H1 (cell line): ENCODE measurements at regions not wholly inside any gene's neighbourhood (a gene's known extent, or its start where the extent isn't known, plus 50 kb on each side); places are given as distances from the start of the nearest gene placed in this dataset.

Experiments
- CTCF ChIA-PET: fragments of 300-600 bp; sonication (Branson Sonifier 250); formaldehyde crosslinking; loops from one replicate; lab custom pipeline; 2021; ENCODE audit not compliant: partially characterized antibody; lab: Charles Lee
- POLR2A ChIA-PET: fragments of 300-600 bp; sonication (Branson Sonifier 250); formaldehyde crosslinking; loops from one replicate; lab custom pipeline; 2021; ENCODE audit warnings: inconsistent platforms; ENCODE audit not compliant: partially characterized antibody; lab: Charles Lee
- DNase-seq, 2 experiments: peaks; one replicate each; pipeline versions ENCODE4 v3.0.0 to v3.0.0-alpha.2; 2010 to 2022; ENCODE audit warnings: low spot score in 2 of 2, low read depth in 1 of 2, mixed read lengths in 1 of 2
- FAIRE-seq: peaks from 2 replicates; lab custom pipeline; 2011; peaks lifted over from hg19 to GRCh38; lab: Jason Lieb, UNC
- H2AFZ ChIP-seq: 2 replicates; pipeline ENCODE4 v1.8.1; 2012; ENCODE audit warnings: low read length, inconsistent platforms
- H2AK5ac ChIP-seq: 2 replicates; pipeline ENCODE4 v1.6.1; 2013; ENCODE audit warnings: low read depth, low read length
- H2BK120ac ChIP-seq: replicated peaks from 2 replicates; pipeline ENCODE3; 2013; ENCODE audit warnings: low read depth, low read length, inconsistent platforms
- H2BK12ac ChIP-seq: 2 replicates; pipeline ENCODE4 v1.6.1; 2013; ENCODE audit warnings: low read depth, low read length
- H2BK15ac ChIP-seq: 2 replicates; pipeline ENCODE4 v1.6.1; 2013; ENCODE audit warnings: low read length
- H2BK20ac ChIP-seq: 2 replicates; pipeline ENCODE4 v1.6.1; 2013; ENCODE audit warnings: low read length
- H2BK5ac ChIP-seq: 2 replicates; pipeline ENCODE4 v1.6.1; 2013; ENCODE audit warnings: low read depth, low read length
- H3K14ac ChIP-seq: 2 replicates; pipeline ENCODE4 v1.6.1; 2013; ENCODE audit warnings: inconsistent platforms; ENCODE audit not compliant: insufficient read length
- H3K18ac ChIP-seq: 2 replicates; pipeline ENCODE4 v1.6.1; 2013; ENCODE audit warnings: low read length; ENCODE audit errors: extremely low read depth
- H3K23ac ChIP-seq: 2 replicates; pipeline ENCODE4 v1.6.1; 2013; ENCODE audit warnings: inconsistent platforms; ENCODE audit not compliant: insufficient read length
- H3K23me2 ChIP-seq: 2 replicates; pipeline ENCODE4 v1.6.1; 2013; ENCODE audit warnings: low read depth, low read length
- H3K27ac ChIP-seq: 2 replicates; pipeline ENCODE4 v1.6.1; 2011; ENCODE audit warnings: low read depth, low read length, inconsistent platforms
- H3K27me3 ChIP-seq, 4 experiments: replicated peaks in 1 of 4; 1 replicate in 1 of 4; 2 replicates in 3 of 4; pipeline versions ENCODE4 v1.6.1 to v1.8.1; 2011 to 2013; ENCODE audit warnings: low read length in 3 of 4, mild to moderate bottlenecking in 3 of 4, inconsistent platforms in 2 of 4, mixed read lengths in 2 of 4, moderate library complexity in 1 of 4; ENCODE audit not compliant: control insufficient read depth in 3 of 4, insufficient read depth in 3 of 4; ENCODE audit errors: extremely low read depth in 1 of 4
- H3K36me3 ChIP-seq, 4 experiments: 2 replicates each; pipeline versions ENCODE4 v1.6.1 to v1.8.1; 2011 to 2013; ENCODE audit warnings: mild to moderate bottlenecking in 4 of 4, low read length in 3 of 4, moderate library complexity in 2 of 4, control low read depth in 1 of 4, inconsistent platforms in 1 of 4; ENCODE audit not compliant: insufficient read depth in 4 of 4, control insufficient read depth in 2 of 4
- H3K4ac ChIP-seq: replicated peaks from 2 replicates; pipeline ENCODE3; 2013; ENCODE audit warnings: low read length, low read depth, mixed read lengths, inconsistent platforms; ENCODE audit not compliant: insufficient read length
- H3K4me1 ChIP-seq, 4 experiments: replicated peaks in 1 of 4; 1 replicate in 1 of 4; 2 replicates in 3 of 4; pipeline versions ENCODE4 v1.6.1 to v1.8.1; 2011 to 2013; ENCODE audit warnings: low read length in 3 of 4, inconsistent platforms in 2 of 4, mixed read lengths in 1 of 4; ENCODE audit not compliant: insufficient read depth in 4 of 4, control insufficient read depth in 3 of 4
- H3K4me2 ChIP-seq, 2 experiments: 2 replicates each; pipeline versions ENCODE4 v1.6.1 to v1.8.1; 2011 to 2013; ENCODE audit warnings: low read depth in 2 of 2, low read length in 2 of 2, control low read depth in 1 of 2, inconsistent platforms in 1 of 2, mild to moderate bottlenecking in 1 of 2; ENCODE audit not compliant: insufficient read depth in 1 of 2
- H3K4me3 ChIP-seq, 4 experiments: fragments of 200-600, 300-600 bp in 1 of 4; sonication (generic), shearing (Covaris generic), sonication (Bioruptor Twin) in 1 of 4; 2 replicates each; pipeline versions ENCODE4 v1.5.1 to v1.8.1; 2011 to 2016; ENCODE audit warnings: low read length in 4 of 4, low read depth in 3 of 4, control low read depth in 2 of 4, inconsistent platforms in 2 of 4, mild to moderate bottlenecking in 2 of 4, mixed read lengths in 1 of 4, moderate library complexity in 1 of 4; ENCODE audit not compliant: insufficient read depth in 2 of 4; ENCODE audit errors: extremely low read depth in 1 of 4
- H3K56ac ChIP-seq: replicated peaks from 2 replicates; pipeline ENCODE3; 2013; ENCODE audit warnings: low read depth, mild to moderate bottlenecking, mixed read lengths, low read length, inconsistent platforms; ENCODE audit not compliant: insufficient read length
- H3K79me1 ChIP-seq: 2 replicates; pipeline ENCODE4 v1.6.1; 2013; ENCODE audit warnings: low read depth, low read length, control low read depth
- H3K79me2 ChIP-seq, 2 experiments: 2 replicates each; pipeline versions ENCODE4 v1.6.1 to v1.8.1; 2012 to 2013; ENCODE audit warnings: low read length in 2 of 2, mild to moderate bottlenecking in 2 of 2, inconsistent platforms in 1 of 2; ENCODE audit not compliant: insufficient read depth in 2 of 2, control insufficient read depth in 1 of 2
- H3K9ac ChIP-seq, 4 experiments: replicated peaks in 1 of 4; 1 replicate in 1 of 4; 2 replicates in 3 of 4; pipeline versions ENCODE4 v1.6.1 to v1.8.1; 2011 to 2013; ENCODE audit warnings: low read depth in 3 of 4, low read length in 3 of 4, control low read depth in 2 of 4, mild to moderate bottlenecking in 2 of 4, moderate library complexity in 2 of 4, inconsistent platforms in 1 of 4; ENCODE audit errors: extremely low read depth in 1 of 4
- H3K9me3 ChIP-seq, 2 experiments: 2 replicates each; pipeline versions ENCODE4 v1.6.1 to v1.8.1; 2012 to 2013; ENCODE audit warnings: mild to moderate bottlenecking in 2 of 2, moderate library complexity in 2 of 2, control low read depth in 1 of 2, inconsistent platforms in 1 of 2, low read depth in 1 of 2, low read length in 1 of 2, mixed read lengths in 1 of 2; ENCODE audit not compliant: insufficient read depth in 2 of 2
- H4K20me1 ChIP-seq, 2 experiments: replicated peaks in 1 of 2; 2 replicates each; pipeline versions ENCODE3 to v1.8.1; 2011 to 2013; ENCODE audit warnings: inconsistent platforms in 2 of 2, low read length in 2 of 2, mild to moderate bottlenecking in 1 of 2; ENCODE audit not compliant: insufficient read depth in 2 of 2, control insufficient read depth in 1 of 2
- H4K5ac ChIP-seq: 2 replicates; pipeline ENCODE4 v1.6.1; 2013; ENCODE audit warnings: low read length, low read depth, mixed read lengths, inconsistent platforms; ENCODE audit not compliant: insufficient read length
- H4K8ac ChIP-seq: 2 replicates; pipeline ENCODE4 v1.8.0; 2013; ENCODE audit warnings: mild to moderate bottlenecking, moderate library complexity, low read length, inconsistent platforms; ENCODE audit not compliant: insufficient read depth; ENCODE audit errors: extremely low read depth
- H4K91ac ChIP-seq: replicated peaks from 2 replicates; pipeline ENCODE3; 2013; ENCODE audit warnings: low read length, mixed read lengths, inconsistent platforms; ENCODE audit not compliant: insufficient read length
- ASH2L ChIP-seq: fragments of 200-600, 300-600 bp; sonication (generic); IDR thresholded peaks from one replicate; pipeline ENCODE4 v1.7.1; 2017; ENCODE audit warnings: low read length
- BCL11A ChIP-seq, 2 experiments: IDR thresholded peaks; one replicate each; pipeline ENCODE4 v1.6.1; 2011; ENCODE audit warnings: low read depth in 2 of 2, low read length in 2 of 2, mild to moderate bottlenecking in 2 of 2
- CEBPB ChIP-seq: IDR thresholded peaks from 2 replicates; pipeline ENCODE4 v1.6.1; 2012; ENCODE audit warnings: low read depth, low read length
- CHD2 ChIP-seq: IDR thresholded peaks from 2 replicates; pipeline ENCODE4 v1.6.1; 2012; ENCODE audit warnings: low read length, improper control_type of control experiment
- EZH2 ChIP-seq: fragments of 200-600 bp; sonication (generic); IDR thresholded peaks from 2 replicates; pipeline ENCODE4 v1.7.1; 2012; ENCODE audit warnings: low read depth, mild to moderate bottlenecking, moderate library complexity, low read length, inconsistent platforms; ENCODE audit not compliant: severe bottlenecking
- GABPA ChIP-seq: IDR thresholded peaks from 2 replicates; pipeline ENCODE4 v1.6.1; 2011; ENCODE audit warnings: mild to moderate bottlenecking, low read length, moderate library complexity, borderline replicate concordance; ENCODE audit not compliant: insufficient read depth
- JUND ChIP-seq: IDR thresholded peaks from 2 replicates; pipeline ENCODE4 v1.6.1; 2011; ENCODE audit warnings: mild to moderate bottlenecking, improper control_type of control experiment, low read length
- POU5F1 ChIP-seq: IDR thresholded peaks from 2 replicates; pipeline ENCODE4 v1.6.1; 2011; ENCODE audit warnings: low read depth, mild to moderate bottlenecking, low read length, moderate library complexity
- RAD21 ChIP-seq, 2 experiments: IDR thresholded peaks in 1 of 2; conservative IDR thresholded peaks in 1 of 2; 2 replicates each; pipeline ENCODE4 v1.6.1; 2011; ENCODE audit warnings: low read depth in 2 of 2, low read length in 2 of 2, improper control_type of control experiment in 1 of 2, inconsistent platforms in 1 of 2, mild to moderate bottlenecking in 1 of 2, moderate library complexity in 1 of 2
- SP2 ChIP-seq: IDR thresholded peaks from 2 replicates; pipeline ENCODE4 v1.6.1; 2012; ENCODE audit warnings: mild to moderate bottlenecking, low read length, inconsistent platforms
- TCF12 ChIP-seq: IDR thresholded peaks from 2 replicates; pipeline ENCODE4 v1.6.1; 2011; ENCODE audit warnings: low read depth, mild to moderate bottlenecking, low read length
- whole genome bisulfite sequencing, 2 experiments: shearing (Covaris generic) in 1 of 2; methylation state at CpG; one replicate each; pipeline versions ENCODE4 v1.1.6 to v1.1.7; 2013 to 2015; ENCODE audit warnings: low lambda C conversion rate in 2 of 2, mixed read lengths in 2 of 2, inconsistent platforms in 1 of 2, low coverage in 1 of 2, missing lambda C conversion rate in 1 of 2; ENCODE audit not compliant: insufficient replicate concordance in 2 of 2, insufficient coverage in 1 of 2, insufficient read length in 1 of 2; ENCODE audit errors: extremely low coverage in 1 of 2, missing lambda C conversion rate in 1 of 2; 5-methylcytosine and 5-hydroxymethylcytosine counted together
- TF ChIP-seq, protein P1 (sequence below): IDR thresholded peaks from 2 replicates; pipeline ENCODE4 v1.6.1; 2011; ENCODE audit warnings: low read depth, mild to moderate bottlenecking, low read length; ENCODE audit not compliant: insufficient read depth

DNA sequence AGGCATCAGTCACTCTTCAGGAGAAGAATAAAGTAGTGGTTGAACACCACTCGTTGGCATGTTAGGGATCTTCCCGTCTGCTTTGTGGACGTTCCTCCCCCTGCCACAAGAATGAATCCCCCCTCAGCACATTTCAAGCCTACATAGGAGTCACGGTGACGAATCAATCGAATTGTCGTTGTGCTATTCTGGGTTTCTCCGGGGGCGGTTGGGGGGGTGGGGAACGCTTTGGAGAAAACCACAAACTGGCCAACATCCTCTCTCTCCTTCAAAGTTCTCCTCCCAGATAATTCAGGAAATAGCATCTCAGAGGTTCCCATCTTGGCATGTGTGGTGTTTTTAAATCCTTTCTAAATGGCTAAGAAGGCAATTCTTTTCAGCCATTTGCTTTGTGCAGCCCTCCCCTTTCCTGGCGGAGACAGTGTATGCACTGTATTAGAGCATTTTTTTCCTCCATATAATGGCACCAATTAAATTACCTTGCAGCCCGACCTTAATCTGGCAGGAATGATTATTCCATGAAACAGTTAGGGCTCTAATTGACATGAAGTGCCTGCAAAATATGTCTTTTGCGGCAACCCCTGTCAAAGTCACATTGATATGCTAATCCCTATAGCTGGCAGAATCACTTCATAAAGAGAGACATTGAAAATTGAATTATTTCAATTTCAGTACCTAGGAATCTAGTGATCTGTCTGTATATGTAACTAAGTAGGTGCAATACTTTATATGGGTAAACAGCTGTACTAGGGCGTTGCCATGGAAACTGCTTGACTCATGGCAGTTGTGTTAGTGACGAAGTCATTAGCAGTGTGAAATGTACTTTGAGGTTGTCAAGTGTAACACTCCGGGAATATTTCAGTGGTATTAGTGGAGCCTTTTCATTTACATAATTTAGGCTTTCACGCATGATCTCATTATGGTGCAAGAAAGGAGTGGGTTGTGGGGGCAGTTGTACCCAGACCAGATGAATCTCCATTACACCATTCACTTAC, 323.4 kb upstream of the SLC14A2 start:
- H4K91ac ChIP-seq = no peak overlapping the region
- no peak overlapping the region for H3K27ac ChIP-seq
- no peak overlapping the region for H3K23ac ChIP-seq
- H2AK5ac ChIP-seq = no peak overlapping the region
- no peak overlapping the region for H3K18ac ChIP-seq
- ChIA-PET POLR2A (no interaction called here), CTCF (interaction anchor here (5.0 kb wide), 1 partner anchor 93 kb away, joined by 31 read pairs; no protein-coding TSS in a partner anchor)
- no peaks in the 10 kb centered on the region for H3K9me3 ChIP-seq
- no peaks in the 10 kb centered on the region for H4K20me1 ChIP-seq
- H2BK5ac ChIP-seq = no peak overlapping the region
- no peak overlapping the region for H3K4me2 ChIP-seq
- DNase-seq (no peak), FAIRE-seq (no peak)
- H2BK120ac ChIP-seq = no peak overlapping the region
- no peaks in the 10 kb centered on the region for H3K79me1 ChIP-seq
- H3K9ac ChIP-seq = no peak overlapping the region
- H2AFZ ChIP-seq = no peak overlapping the region
- no peaks in the 10 kb centered on the region for H3K79me2 ChIP-seq
- WGBS, 2 experiments = 91% methylated on average over 16 of the region's 17 CpGs; no CpG with 5 or more reads in 1 of the 2 experiments
- H3K14ac ChIP-seq = no peak overlapping the region
- no peak overlapping the region for H2BK12ac ChIP-seq
- no peak overlapping the region for H2BK15ac ChIP-seq
- H3K36me3 ChIP-seq = no peaks in the 10 kb centered on the region
- H3K27me3 ChIP-seq = no peaks in the 10 kb centered on the region
- H4K5ac ChIP-seq = no peak overlapping the region
- no peak overlapping the region for H3K56ac ChIP-seq
- H3K4ac ChIP-seq = no peak overlapping the region
- H4K8ac ChIP-seq = no peak overlapping the region
- no peaks in the 10 kb centered on the region for H3K23me2 ChIP-seq
- H2BK20ac ChIP-seq = no peak overlapping the region
- H3K4me1 ChIP-seq = no peaks in the 10 kb centered on the region
- no peak overlapping the region for H3K4me3 ChIP-seq
- no peak for TF ChIP-seq GABPA
- no peak for TF ChIP-seq BCL11A (IDR thresholded peaks at IDR 0.05; ENCODE audit: low read depth in 2 of 2, low read length in 2 of 2)
- TF ChIP-seq ASH2L = no peak
- TF ChIP-seq EZH2 = no peak
- TF ChIP-seq CEBPB = no peak
- TF ChIP-seq, protein P1, sequence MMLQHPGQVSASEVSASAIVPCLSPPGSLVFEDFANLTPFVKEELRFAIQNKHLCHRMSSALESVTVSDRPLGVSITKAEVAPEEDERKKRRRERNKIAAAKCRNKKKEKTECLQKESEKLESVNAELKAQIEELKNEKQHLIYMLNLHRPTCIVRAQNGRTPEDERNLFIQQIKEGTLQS = no peak
- TF ChIP-seq TCF12 = no peak
- no peak for TF ChIP-seq SP2
- no peak for TF ChIP-seq POU5F1
- TF ChIP-seq JUND = no peak
- no peak for TF ChIP-seq RAD21 (IDR thresholded peaks at IDR 0.05 in 1 of 2, conservative IDR thresholded peaks at IDR 0.05 in 1 of 2; ENCODE audit: low read depth in 2 of 2, low read length in 2 of 2)
- no peak for TF ChIP-seq CHD2
